ENCODE measurements at regions not wholly inside any gene's neighbourhood (a gene's known extent, or its start where the extent isn't known, plus 50 kb on each side); places are given as distances from the start of the nearest gene placed in this dataset.

GRCh38 chr6:56733211-56733697 lies 90.6 kb upstream of the DST start:
- no peak for DNase-seq (ENCODE audit: low spot score)
- peaks cover 0 to 7% (median 0%) of the 10 kb centered on the region in 4 donors for H3K36me3 ChIP-seq (ENCODE audit: control insufficient read depth in 4 of 4, insufficient read depth in 3 of 4, low read depth in 1 of 4, low read length in 3 of 4)
- 97% methylated on average over 1 of the region's 1 CpG for WGBS
- H3K27me3 ChIP-seq (ENCODE audit: control insufficient read depth in 4 of 4, insufficient read depth in 4 of 4, low read length in 3 of 4) = no peaks in the 10 kb centered on the region
- H3K4me3 ChIP-seq (ENCODE audit: low read depth in 1 of 3, low read length in 3 of 3) = no peak overlapping the region
- H3K27ac ChIP-seq (ENCODE audit: low read depth in 1 of 2, low read length in 2 of 2) = peak overlapping the region; percentile 20 to 21
- no peak overlapping the region for H3K9ac ChIP-seq (ENCODE audit: low read depth in 1 of 2, low read length in 2 of 2)
- H3K9me3 ChIP-seq (ENCODE audit: control insufficient read depth in 4 of 4, low read length in 3 of 4) = no peaks in the 10 kb centered on the region
- TF ChIP-seq FOXA1 (IDR thresholded peaks at IDR 0.05) = no peak
- TF ChIP-seq SP1 (IDR thresholded peaks at IDR 0.05) = no peak
- TF ChIP-seq RXRA (IDR thresholded peaks at IDR 0.05) = no peak
- TF ChIP-seq NR2F2 (IDR thresholded peaks at IDR 0.05) = no peak
- TF ChIP-seq, protein P1, sequence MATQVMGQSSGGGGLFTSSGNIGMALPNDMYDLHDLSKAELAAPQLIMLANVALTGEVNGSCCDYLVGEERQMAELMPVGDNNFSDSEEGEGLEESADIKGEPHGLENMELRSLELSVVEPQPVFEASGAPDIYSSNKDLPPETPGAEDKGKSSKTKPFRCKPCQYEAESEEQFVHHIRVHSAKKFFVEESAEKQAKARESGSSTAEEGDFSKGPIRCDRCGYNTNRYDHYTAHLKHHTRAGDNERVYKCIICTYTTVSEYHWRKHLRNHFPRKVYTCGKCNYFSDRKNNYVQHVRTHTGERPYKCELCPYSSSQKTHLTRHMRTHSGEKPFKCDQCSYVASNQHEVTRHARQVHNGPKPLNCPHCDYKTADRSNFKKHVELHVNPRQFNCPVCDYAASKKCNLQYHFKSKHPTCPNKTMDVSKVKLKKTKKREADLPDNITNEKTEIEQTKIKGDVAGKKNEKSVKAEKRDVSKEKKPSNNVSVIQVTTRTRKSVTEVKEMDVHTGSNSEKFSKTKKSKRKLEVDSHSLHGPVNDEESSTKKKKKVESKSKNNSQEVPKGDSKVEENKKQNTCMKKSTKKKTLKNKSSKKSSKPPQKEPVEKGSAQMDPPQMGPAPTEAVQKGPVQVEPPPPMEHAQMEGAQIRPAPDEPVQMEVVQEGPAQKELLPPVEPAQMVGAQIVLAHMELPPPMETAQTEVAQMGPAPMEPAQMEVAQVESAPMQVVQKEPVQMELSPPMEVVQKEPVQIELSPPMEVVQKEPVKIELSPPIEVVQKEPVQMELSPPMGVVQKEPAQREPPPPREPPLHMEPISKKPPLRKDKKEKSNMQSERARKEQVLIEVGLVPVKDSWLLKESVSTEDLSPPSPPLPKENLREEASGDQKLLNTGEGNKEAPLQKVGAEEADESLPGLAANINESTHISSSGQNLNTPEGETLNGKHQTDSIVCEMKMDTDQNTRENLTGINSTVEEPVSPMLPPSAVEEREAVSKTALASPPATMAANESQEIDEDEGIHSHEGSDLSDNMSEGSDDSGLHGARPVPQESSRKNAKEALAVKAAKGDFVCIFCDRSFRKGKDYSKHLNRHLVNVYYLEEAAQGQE (IDR thresholded peaks at IDR 0.05) = no peak
- no peak for TF ChIP-seq EGR1 (IDR thresholded peaks at IDR 0.05; ENCODE audit: low read depth in 2 of 2)
- no peak for TF ChIP-seq GABPA (IDR thresholded peaks at IDR 0.05 in 1 of 2, conservative IDR thresholded peaks at IDR 0.05 in 1 of 2)
- TF ChIP-seq TAF1 (conservative IDR thresholded peaks at IDR 0.05) = no peak
- TF ChIP-seq, protein P2, sequence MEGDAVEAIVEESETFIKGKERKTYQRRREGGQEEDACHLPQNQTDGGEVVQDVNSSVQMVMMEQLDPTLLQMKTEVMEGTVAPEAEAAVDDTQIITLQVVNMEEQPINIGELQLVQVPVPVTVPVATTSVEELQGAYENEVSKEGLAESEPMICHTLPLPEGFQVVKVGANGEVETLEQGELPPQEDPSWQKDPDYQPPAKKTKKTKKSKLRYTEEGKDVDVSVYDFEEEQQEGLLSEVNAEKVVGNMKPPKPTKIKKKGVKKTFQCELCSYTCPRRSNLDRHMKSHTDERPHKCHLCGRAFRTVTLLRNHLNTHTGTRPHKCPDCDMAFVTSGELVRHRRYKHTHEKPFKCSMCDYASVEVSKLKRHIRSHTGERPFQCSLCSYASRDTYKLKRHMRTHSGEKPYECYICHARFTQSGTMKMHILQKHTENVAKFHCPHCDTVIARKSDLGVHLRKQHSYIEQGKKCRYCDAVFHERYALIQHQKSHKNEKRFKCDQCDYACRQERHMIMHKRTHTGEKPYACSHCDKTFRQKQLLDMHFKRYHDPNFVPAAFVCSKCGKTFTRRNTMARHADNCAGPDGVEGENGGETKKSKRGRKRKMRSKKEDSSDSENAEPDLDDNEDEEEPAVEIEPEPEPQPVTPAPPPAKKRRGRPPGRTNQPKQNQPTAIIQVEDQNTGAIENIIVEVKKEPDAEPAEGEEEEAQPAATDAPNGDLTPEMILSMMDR (IDR thresholded peaks at IDR 0.05; ENCODE audit: low read depth, low read length, missing input control) = no peak
- TF ChIP-seq FOXA2 (IDR thresholded peaks at IDR 0.05) = no peak
- H3K4me1 ChIP-seq (ENCODE audit: control insufficient read depth in 4 of 4, insufficient read depth in 4 of 4, low read length in 3 of 4) = peaks cover 10 to 46% (median 26%) of the 10 kb centered on the region in 4 donors

- Histone ChIP-seq H3K36me3 (ENCODE audit: control insufficient read depth in 4 of 4, insufficient read depth in 3 of 4, low read depth in 1 of 4, low read length in 3 of 4) (peaks cover 0 to 7% (median 0%) of the 10 kb centered on the region in 4 donors), H3K4me3 (ENCODE audit: low read depth in 1 of 3, low read length in 3 of 3) (no peak overlapping the region), H3K9ac (ENCODE audit: low read depth in 1 of 2, low read length in 2 of 2) (no peak overlapping the region), H3K9me3 (ENCODE audit: control insufficient read depth in 4 of 4, low read length in 3 of 4) (no peaks in the 10 kb centered on the region), H3K27ac (ENCODE audit: low read depth in 1 of 2, low read length in 2 of 2) (peak overlapping the region; percentile 13 to 20), H3K4me1 (ENCODE audit: control insufficient read depth in 4 of 4, insufficient read depth in 4 of 4, low read length in 3 of 4) (peaks cover 10 to 53% (median 29%) of the 10 kb centered on the region in 4 donors), H3K27me3 (ENCODE audit: control insufficient read depth in 4 of 4, insufficient read depth in 4 of 4, low read length in 3 of 4) (no peaks in the 10 kb centered on the region)
- WGBS = 62% methylated on average over 4 of the region's 4 CpGs
- DNase-seq (ENCODE audit: low spot score) = no peak
- TF ChIP-seq SP1 (IDR thresholded peaks at IDR 0.05) (no peak), HNF4G (IDR thresholded peaks at IDR 0.05) (no peak), GABPA (IDR thresholded peaks at IDR 0.05 in 1 of 2, conservative IDR thresholded peaks at IDR 0.05 in 1 of 2) (no peak), ZBTB33 (IDR thresholded peaks at IDR 0.05) (no peak)
These were observed 89.8 kb upstream of the DST start for GRCh38 chr6:56732517-56732916.
